Stomach (tissue), 4 donors: ENCODE measurements at regions not wholly inside any gene's neighbourhood (a gene's known extent, or its start where the extent isn't known, plus 50 kb on each side); places are given as distances from the start of the nearest gene placed in this dataset.

Experiments used
- EP300 ChIP-seq: sonication (generic); formaldehyde crosslinking; IDR thresholded peaks from one replicate; pipeline ENCODE4 v1.6.1; 2017; ENCODE audit warnings: antibody characterized with exemption
- POLR2A ChIP-seq, 4 donors: fragments of 450-650 bp; IDR thresholded peaks; one replicate each; pipeline ENCODE4 v1.6.1; 2016; ENCODE audit warnings: antibody characterized with exemption in 4 of 4, control low read depth in 2 of 4, mild to moderate bottlenecking in 1 of 4, moderate library complexity in 1 of 4
- TF ChIP-seq, protein P1 (sequence below), 7 experiments: fragments of 450-650 bp in 4 of 7; fragments of 200-600 bp in 3 of 7; sonication (generic) in 3 of 7; IDR thresholded peaks; one replicate each; pipeline ENCODE4 v1.5.1; 2016 to 2019; ENCODE audit warnings: antibody characterized with exemption in 7 of 7, control low read depth in 2 of 7, mild to moderate bottlenecking in 1 of 7

DNA sequence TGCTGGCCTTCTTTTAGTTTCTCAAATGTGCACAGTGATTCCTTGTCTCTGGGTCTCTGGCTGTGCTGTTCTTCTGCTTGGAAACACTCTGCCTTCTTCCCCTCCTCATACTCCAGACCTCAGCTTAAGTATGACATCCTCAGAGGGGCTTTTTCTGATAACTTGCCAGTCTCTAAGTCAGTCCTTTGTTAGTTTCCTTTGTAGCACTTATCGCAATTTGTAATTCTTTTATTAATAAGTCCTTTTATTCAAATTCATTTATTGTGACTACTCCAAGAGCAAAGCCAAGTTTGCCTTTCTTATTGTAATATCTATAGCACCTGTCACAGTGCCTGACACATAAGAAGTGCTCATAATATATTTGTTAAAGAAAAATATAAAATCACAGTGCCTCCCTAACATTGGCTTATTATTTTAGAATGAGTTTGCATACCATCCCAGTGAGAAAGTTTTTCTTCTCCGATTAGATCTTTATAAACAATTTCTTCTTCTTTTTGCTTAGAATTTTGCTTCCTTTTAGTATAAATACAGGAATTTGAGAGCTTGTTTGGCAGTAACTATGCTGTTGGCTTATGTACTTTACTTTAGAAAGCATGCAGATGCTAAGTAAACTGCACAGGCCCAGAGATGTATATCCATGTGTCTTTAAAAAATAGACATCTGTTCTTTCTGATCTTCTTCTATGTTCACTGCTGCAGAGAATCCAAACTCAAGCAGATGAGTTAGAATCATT is 198.0 kb downstream of the GAS1 start:
- TF ChIP-seq EP300 = no peak
- no peak for TF ChIP-seq POLR2A (IDR thresholded peaks at IDR 0.05)
- TF ChIP-seq, protein P1, sequence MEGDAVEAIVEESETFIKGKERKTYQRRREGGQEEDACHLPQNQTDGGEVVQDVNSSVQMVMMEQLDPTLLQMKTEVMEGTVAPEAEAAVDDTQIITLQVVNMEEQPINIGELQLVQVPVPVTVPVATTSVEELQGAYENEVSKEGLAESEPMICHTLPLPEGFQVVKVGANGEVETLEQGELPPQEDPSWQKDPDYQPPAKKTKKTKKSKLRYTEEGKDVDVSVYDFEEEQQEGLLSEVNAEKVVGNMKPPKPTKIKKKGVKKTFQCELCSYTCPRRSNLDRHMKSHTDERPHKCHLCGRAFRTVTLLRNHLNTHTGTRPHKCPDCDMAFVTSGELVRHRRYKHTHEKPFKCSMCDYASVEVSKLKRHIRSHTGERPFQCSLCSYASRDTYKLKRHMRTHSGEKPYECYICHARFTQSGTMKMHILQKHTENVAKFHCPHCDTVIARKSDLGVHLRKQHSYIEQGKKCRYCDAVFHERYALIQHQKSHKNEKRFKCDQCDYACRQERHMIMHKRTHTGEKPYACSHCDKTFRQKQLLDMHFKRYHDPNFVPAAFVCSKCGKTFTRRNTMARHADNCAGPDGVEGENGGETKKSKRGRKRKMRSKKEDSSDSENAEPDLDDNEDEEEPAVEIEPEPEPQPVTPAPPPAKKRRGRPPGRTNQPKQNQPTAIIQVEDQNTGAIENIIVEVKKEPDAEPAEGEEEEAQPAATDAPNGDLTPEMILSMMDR (IDR thresholded peaks at IDR 0.05) = no peak
